ENCODE measurements at regions not wholly inside any gene's neighbourhood (a gene's known extent, or its start where the extent isn't known, plus 50 kb on each side); places are given as distances from the start of the nearest gene placed in this dataset.

DNA sequence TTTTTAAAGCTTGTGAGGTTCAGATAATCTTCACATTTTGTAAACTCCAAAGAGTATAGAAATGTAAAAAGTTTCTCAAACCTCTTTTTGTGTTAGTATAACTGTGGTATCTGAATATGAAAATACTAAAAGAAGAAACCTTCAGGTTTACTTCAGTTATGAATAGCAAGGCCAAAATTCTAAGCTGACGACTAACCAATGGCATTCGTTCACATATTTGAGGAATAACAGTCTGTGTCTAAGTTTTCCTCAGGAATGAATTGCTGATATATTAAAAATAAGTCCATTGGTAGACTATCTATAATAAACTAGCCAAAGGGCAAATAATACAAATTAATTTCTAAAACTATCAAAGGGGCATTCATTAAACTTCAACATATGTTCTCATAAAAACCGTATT lies 206.0 kb downstream of the CXCL12 start:
- no peak overlapping the region for H3K4me3 ChIP-seq (ENCODE audit: low read depth in 1 of 2, low read length in 2 of 2)
- TF ChIP-seq CTCF (IDR thresholded peaks at IDR 0.05; ENCODE audit: borderline replicate concordance, extremely low read depth, low read length, poor library complexity, severe bottlenecking), result no peak
- no peak for TF ChIP-seq EZH2 (IDR thresholded peaks at IDR 0.05; ENCODE audit: borderline replicate concordance, low read depth, low read length, severe bottlenecking)
- ATAC-seq (ENCODE audit: insufficient read depth, low read depth) (no peak), DNase-seq (no peak)
- no peaks in the 10 kb centered on the region for H4K20me1 ChIP-seq (ENCODE audit: insufficient read depth, low read length)
- H3K4me1 ChIP-seq (ENCODE audit: insufficient read depth, low read length), result no peaks in the 10 kb centered on the region
- H3K36me3 ChIP-seq (ENCODE audit: insufficient read depth, low read length), result no peaks in the 10 kb centered on the region
- no peak overlapping the region for H2AFZ ChIP-seq (ENCODE audit: low read depth, low read length)
- H3K4me2 ChIP-seq (ENCODE audit: insufficient read depth, low read length), result no peak overlapping the region
- no peaks in the 10 kb centered on the region for H3K79me2 ChIP-seq (ENCODE audit: insufficient read depth, low read length)
- no peak overlapping the region for H3K9ac ChIP-seq (ENCODE audit: low read depth, low read length)
- no peak overlapping the region for H3K27ac ChIP-seq (ENCODE audit: low read length)
- H3K9me3 ChIP-seq (ENCODE audit: insufficient read depth, low read length, severe bottlenecking), result no peaks in the 10 kb centered on the region
- H3K27me3 ChIP-seq (ENCODE audit: insufficient read depth, low read length, poor library complexity), result no peaks in the 10 kb centered on the region

GRCh38 chr10:44178281-44178680 lies 206.6 kb downstream of the CXCL12 start:
- Histone ChIP-seq H3K9me3 (ENCODE audit: insufficient read depth, low read length, severe bottlenecking) (no peaks in the 10 kb centered on the region), H3K79me2 (ENCODE audit: insufficient read depth, low read length) (no peaks in the 10 kb centered on the region), H3K36me3 (ENCODE audit: insufficient read depth, low read length) (no peaks in the 10 kb centered on the region), H3K4me2 (ENCODE audit: insufficient read depth, low read length) (no peak overlapping the region), H3K27me3 (ENCODE audit: insufficient read depth, low read length, poor library complexity) (no peaks in the 10 kb centered on the region), H3K9ac (ENCODE audit: low read depth, low read length) (no peak overlapping the region), H3K27ac (ENCODE audit: low read length) (no peak overlapping the region), H3K4me1 (ENCODE audit: insufficient read depth, low read length) (no peaks in the 10 kb centered on the region), H3K4me3 (ENCODE audit: low read depth in 1 of 2, low read length in 2 of 2) (no peak overlapping the region), H2AFZ (ENCODE audit: low read depth, low read length) (no peak overlapping the region), H4K20me1 (ENCODE audit: insufficient read depth, low read length) (no peaks in the 10 kb centered on the region)
- DNase-seq (no peak), ATAC-seq (ENCODE audit: insufficient read depth, low read depth) (no peak)
- TF ChIP-seq EZH2 (IDR thresholded peaks at IDR 0.05; ENCODE audit: borderline replicate concordance, low read depth, low read length, severe bottlenecking) (no peak), CTCF (IDR thresholded peaks at IDR 0.05; ENCODE audit: borderline replicate concordance, extremely low read depth, low read length, poor library complexity, severe bottlenecking) (no peak)

DNA sequence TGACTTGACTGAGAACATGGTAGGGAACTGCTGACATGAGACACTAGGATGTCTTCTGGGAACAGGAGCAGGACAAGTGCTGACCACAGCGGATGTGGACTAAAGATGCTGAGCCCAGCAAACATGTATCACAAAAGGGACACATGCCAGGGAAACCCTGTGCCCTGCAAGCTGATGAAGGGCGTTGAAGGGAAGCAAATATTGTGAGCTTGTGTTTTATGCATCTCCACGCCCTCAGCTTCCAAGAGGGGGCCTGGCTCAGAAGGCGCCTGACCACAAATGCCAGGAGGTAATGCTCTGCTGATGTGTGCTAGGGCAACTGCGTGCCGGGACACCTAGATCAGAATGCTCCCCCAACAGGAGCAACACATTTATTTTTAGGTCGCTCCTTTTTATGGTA lies 207.3 kb downstream of the CXCL12 start:
- Histone ChIP-seq H3K9ac (ENCODE audit: low read depth, low read length) (no peak overlapping the region), H3K36me3 (ENCODE audit: insufficient read depth, low read length) (no peaks in the 10 kb centered on the region), H3K4me1 (ENCODE audit: insufficient read depth, low read length) (no peaks in the 10 kb centered on the region), H3K4me3 (ENCODE audit: low read depth in 1 of 2, low read length in 2 of 2) (no peak overlapping the region), H3K79me2 (ENCODE audit: insufficient read depth, low read length) (no peaks in the 10 kb centered on the region), H3K4me2 (ENCODE audit: insufficient read depth, low read length) (no peak overlapping the region), H3K9me3 (ENCODE audit: insufficient read depth, low read length, severe bottlenecking) (no peaks in the 10 kb centered on the region), H3K27ac (ENCODE audit: low read length) (no peak overlapping the region), H2AFZ (ENCODE audit: low read depth, low read length) (no peak overlapping the region), H3K27me3 (ENCODE audit: insufficient read depth, low read length, poor library complexity) (no peaks in the 10 kb centered on the region), H4K20me1 (ENCODE audit: insufficient read depth, low read length) (no peaks in the 10 kb centered on the region)
- DNase-seq, result no peak
- TF ChIP-seq EZH2 (IDR thresholded peaks at IDR 0.05; ENCODE audit: borderline replicate concordance, low read depth, low read length, severe bottlenecking) (no peak), CTCF (IDR thresholded peaks at IDR 0.05; ENCODE audit: borderline replicate concordance, extremely low read depth, low read length, poor library complexity, severe bottlenecking) (no peak)
- no peak for ATAC-seq (ENCODE audit: insufficient read depth, low read depth)

DNA sequence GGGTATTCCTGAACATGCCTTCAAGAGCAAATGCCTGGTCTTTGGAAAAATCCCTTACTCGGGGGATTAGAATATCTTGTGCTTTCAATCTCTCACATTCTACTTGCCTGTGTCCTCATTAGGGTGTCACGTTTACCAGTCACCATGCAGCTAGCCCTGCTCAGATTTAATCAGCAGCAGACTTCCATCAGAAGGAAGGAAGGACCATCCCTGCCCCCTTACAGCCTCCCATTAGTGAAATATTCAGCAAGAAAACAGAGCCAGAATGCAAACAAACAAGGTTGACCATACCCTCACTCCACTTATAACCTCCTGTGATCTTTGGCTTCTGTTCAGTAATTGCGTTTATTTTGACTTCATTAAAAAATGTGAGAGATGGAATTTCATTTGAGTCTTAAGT lies 208.6 kb downstream of the CXCL12 start:
- Histone ChIP-seq H3K27me3 (ENCODE audit: insufficient read depth, low read length, poor library complexity) (no peaks in the 10 kb centered on the region), H3K9me3 (ENCODE audit: insufficient read depth, low read length, severe bottlenecking) (no peaks in the 10 kb centered on the region), H3K27ac (ENCODE audit: low read length) (no peak overlapping the region), H3K4me1 (ENCODE audit: insufficient read depth, low read length) (no peaks in the 10 kb centered on the region), H3K36me3 (ENCODE audit: insufficient read depth, low read length) (no peaks in the 10 kb centered on the region), H2AFZ (ENCODE audit: low read depth, low read length) (no peak overlapping the region), H3K79me2 (ENCODE audit: insufficient read depth, low read length) (no peaks in the 10 kb centered on the region), H3K4me3 (ENCODE audit: low read depth in 1 of 2, low read length in 2 of 2) (no peak overlapping the region), H4K20me1 (ENCODE audit: insufficient read depth, low read length) (no peaks in the 10 kb centered on the region), H3K9ac (ENCODE audit: low read depth, low read length) (no peak overlapping the region), H3K4me2 (ENCODE audit: insufficient read depth, low read length) (no peak overlapping the region)
- DNase-seq (no peak), ATAC-seq (ENCODE audit: insufficient read depth, low read depth) (no peak)
- no peak for TF ChIP-seq CTCF (IDR thresholded peaks at IDR 0.05; ENCODE audit: borderline replicate concordance, extremely low read depth, low read length, poor library complexity, severe bottlenecking)
